Stimulated activated CD4-positive, alpha-beta T cell treated with anti-CD3 and anti-CD28 coated beads, Interleukin-12 subunit alpha, Interleukin-12 subunit beta, amount 100 ng/mL, for 4 hours (primary cell): ENCODE measurements at regions not wholly inside any gene's neighbourhood (a gene's known extent, or its start where the extent isn't known, plus 50 kb on each side); places are given as distances from the start of the nearest gene placed in this dataset.
"Not testable (repeated sequence)": the region's sequence is repeated elsewhere in the genome, so short reads cannot be mapped to it uniquely, and the experiment has no call there.

ENCODE experiments used
- DNase-seq: peaks from one replicate; pipeline ENCODE4 v3.0.0-alpha.2; 2020

DNA sequence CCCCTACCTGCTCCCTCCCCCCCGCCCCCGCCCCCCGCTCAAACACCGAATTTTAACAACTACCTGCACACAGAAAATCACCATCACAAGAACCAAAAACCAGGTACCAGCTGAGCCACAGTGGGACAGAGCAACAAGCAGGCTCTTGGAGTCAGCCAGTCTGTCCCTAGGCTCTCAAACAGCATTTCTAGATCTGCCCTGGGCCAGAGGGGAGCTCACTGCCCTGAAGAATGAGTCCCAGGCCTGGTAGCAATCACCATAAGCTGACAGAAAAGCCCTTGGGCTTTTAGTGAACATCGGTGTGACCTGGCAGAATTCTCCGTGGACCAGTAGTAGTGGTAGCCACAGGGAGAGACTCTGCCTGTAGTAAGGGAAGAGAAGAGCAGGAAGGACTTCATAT, 58.3 kb downstream of the C11orf87 start:
- DNase-seq: no peak

- no peak for DNase-seq
Measured at GRCh38 chr11:109486129-109486528, 64.1 kb downstream of the C11orf87 start.

DNA sequence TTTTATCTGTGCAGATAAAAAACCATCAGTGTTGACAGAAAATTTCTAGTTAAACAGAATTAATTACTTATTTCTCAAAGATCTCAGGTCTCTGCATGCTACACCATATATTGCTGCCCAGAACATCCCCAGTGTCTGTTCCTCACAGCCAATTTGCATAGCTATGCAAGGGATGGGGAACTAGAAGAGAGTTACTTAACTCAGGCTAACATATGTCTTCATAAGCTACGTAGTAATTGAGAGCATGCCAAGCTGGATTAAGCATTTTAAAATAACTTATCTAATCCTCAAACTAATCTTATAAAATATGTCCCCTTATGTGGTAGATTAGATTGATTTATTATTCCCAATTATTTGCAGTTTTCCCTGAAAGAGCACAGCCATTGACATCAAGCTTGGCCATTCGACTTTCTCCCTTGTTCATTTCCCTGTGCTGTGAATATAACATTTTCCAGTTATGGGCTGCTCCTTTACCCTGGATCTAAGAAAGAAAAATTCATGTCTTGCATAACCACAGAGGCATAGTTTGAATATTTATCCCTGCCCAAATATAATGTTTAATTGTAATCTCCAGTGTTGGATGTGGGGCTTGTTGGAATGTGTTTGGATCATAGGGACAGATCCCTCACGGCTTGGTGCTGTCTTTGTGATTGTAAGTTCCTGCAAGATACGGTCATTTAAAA, 69.1 kb downstream of the C11orf87 start:
- DNase-seq: no peak

DNA sequence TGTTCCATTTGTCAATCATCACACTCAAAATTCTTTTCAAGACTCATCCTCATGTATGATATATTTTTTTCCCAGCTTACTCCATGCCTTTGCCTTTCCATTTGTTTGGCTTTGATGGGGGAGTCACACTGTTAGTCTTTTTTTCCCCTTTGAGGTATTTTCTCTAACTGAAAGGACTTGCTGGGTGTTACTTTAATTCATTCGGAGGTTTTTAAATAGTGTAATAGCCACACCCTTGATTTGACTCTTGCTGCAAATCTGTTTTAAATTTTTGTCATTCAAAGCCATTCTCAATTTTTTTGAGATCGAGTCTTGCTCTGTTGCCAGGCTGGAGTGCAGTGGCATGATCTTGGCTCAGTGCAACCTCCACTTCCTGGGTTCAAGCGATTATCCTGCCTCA, 84.1 kb downstream of the C11orf87 start:
- no peak for DNase-seq

- DNase-seq: no peak
Measured at GRCh38 chr11:109507331-109507730, 85.3 kb downstream of the C11orf87 start.

DNA sequence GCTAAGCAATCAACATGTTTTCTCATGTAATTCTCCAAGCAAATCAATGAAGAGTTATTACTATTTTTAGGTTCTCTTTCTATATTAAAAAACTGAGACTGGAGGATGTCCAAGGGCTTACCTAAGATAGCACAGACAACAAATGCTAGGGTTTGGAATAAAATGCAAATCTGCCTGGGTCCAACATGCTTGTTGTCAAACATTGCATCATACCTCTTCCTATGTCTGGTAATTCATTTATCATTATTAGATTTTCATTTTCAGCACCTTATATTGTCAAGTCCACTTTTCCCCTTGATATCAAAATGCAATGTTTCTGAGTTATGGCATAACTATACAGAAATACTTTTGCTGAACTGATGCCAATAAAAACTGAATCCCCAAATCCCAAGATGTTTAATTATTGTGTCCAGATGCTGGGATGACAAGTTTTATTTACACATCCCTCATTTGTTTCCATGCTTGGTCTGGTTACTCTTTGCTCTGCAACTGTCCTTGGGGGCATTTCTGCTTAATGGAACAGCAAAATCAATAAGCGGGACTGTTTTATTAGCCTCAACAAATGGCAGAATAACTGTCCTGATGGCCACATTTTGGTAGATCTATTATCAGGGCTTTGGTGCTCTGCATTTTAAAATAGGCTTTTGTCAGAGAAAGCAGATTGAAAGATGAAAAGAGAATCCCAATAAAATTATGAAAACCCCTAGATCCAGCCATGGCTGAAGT, 86.0 kb downstream of the C11orf87 start:
- no peak for DNase-seq

GRCh38 chr11:109508943-109509342, 87.0 kb downstream of the C11orf87 start:
- DNase-seq: no peak

- no peak for DNase-seq
Measured at GRCh38 chr11:109510316-109510715, 88.3 kb downstream of the C11orf87 start.

DNA sequence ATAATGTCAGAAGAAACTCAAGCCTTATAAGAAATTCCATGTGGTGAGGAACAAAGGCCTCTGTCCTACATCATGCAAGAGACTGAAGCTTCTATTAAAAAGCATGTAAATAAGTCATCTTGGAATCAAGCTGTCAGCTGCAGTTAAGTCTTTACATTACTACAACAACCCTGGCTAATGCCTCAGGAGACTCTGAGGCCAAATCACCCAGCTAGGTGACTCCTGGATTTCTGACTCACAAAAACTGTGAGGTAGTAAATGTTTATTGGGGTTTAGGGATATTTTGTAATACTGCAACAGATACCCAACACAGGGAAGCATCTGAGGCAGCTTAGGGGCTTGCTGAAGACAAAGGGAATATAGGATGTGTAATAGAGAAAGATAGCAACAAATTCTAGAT, 89.6 kb downstream of the C11orf87 start:
- no peak for DNase-seq

DNA sequence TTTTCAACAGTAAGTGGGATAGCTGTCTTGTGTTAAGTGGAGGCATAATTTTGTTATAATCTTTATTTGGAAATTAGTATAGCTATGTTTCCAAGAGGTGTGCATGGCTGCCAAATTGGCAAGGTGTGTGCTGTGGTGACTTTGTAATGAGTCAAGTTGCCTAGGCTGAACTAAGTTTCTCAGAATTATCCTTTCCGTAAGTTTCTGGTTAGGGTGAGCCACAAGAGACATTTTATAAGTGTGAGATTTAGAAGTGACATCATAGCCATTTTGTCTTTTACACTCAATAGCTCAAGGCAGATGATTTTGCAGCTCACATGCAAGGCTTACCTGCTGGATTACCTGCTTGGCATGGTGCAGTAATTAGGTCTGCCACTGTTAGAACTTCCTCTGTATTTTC, 90.3 kb downstream of the C11orf87 start:
- no peak for DNase-seq

DNA sequence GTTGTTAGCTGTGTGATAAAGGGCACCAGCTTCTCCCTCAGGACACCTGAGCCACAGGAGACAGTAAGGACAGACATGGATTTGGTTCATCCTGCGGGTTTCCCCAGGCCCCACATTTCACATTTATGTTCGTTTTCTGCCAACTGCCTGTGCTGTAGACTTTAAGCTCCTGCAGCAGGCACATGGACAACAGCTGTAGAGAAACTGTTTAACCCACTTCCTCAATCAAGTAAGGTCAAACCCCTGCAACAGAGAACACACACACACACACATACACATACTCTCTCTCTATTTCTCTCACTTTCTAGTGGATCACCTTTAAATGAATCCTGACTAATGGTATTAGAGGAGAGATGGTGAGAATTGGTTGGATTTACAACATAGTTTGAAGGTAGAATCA, 90.7 kb downstream of the C11orf87 start:
- no peak for DNase-seq

GRCh38 chr11:109514313-109515018, 92.5 kb downstream of the C11orf87 start:
- no peak for DNase-seq

DNA sequence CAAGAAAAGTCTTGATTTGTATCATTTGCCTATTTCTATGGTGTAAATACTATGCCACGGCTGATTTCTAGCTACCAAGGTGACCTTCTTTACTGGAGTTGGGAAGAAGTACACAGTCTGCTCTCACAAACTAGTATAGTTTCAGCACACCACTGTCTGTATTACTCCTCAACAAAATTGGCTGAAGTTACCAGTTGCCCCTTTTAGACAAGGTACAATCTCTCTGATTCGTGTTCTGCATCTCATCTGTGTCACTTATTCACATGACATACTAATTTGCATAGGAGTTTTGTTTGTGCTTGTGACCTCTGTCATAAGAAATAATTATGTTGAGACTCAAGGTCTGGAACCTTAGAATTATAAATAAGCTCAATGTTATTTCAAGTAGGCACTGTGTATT, 97.3 kb downstream of the C11orf87 start:
- DNase-seq: no peak

DNA sequence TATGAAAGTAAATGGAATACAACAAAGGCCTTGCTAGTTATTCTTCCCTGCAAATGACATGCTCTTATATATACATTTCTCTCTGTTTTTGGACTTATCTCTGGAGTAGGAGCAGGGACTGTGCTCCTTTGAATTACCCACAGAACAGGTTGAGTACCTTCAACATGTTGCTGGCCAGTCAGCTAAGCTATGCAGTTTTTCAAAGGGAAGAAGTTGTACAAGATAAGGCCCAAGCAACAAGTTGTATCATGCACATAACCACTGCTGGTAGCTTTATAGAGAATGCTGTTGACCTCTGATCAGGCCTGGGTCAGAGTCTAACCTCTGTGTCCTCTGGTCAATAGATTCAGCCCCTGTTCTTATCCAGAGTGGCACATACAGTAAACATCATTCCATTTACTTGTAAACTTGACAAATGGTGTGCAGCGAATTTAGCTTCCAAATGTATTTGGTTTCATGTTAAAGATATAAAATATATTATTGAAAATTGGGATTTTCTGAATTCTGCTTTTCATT, 99.6 kb downstream of the C11orf87 start:
- DNase-seq: no peak

- no peak for DNase-seq
Measured at GRCh38 chr11:109522116-109522755, 100.2 kb downstream of the C11orf87 start.

DNA sequence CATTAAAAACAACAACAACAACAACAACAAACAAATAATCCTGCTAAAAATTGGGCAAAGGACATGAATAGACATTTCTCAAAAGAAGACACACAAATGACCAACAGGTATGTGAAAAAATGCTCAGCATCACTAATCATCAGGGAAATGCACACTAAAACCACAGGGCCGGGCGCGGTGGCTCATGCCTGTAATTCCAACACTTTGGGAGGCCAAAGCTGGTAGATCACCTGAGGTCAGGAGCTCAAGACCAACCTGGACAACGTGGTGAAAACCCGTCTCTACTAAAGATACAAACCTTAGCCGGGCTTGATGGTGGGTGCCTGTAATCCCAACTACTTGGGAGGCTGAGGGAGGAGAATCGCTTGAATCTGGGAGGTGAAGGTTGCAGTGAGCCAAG, 103.6 kb downstream of the C11orf87 start:
- DNase-seq: not testable (repeated sequence)

GRCh38 chr11:109526061-109526460, 104.1 kb downstream of the C11orf87 start:
- no peak for DNase-seq

DNA sequence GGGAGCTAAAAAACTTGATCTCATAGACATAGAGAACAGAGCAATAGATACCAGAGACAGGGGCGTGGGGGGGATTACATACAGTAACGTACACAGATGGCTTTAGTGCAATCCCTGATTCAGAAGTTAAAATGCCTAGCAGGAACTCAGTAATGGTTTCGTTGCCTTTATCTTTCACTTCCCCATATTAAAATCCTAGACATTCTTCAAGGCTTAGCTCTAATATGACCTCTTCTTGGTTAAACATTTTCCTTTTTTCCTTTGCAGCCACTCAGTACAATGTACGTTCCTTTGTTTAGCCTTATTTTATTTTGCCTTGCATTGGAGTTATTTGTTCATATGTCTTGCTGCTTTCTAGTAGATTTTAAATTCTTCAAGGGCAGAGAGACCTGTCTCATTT, 104.9 kb downstream of the C11orf87 start:
- no peak for DNase-seq

GRCh38 chr11:109527496-109527895, 105.5 kb downstream of the C11orf87 start:
- no peak for DNase-seq

DNA sequence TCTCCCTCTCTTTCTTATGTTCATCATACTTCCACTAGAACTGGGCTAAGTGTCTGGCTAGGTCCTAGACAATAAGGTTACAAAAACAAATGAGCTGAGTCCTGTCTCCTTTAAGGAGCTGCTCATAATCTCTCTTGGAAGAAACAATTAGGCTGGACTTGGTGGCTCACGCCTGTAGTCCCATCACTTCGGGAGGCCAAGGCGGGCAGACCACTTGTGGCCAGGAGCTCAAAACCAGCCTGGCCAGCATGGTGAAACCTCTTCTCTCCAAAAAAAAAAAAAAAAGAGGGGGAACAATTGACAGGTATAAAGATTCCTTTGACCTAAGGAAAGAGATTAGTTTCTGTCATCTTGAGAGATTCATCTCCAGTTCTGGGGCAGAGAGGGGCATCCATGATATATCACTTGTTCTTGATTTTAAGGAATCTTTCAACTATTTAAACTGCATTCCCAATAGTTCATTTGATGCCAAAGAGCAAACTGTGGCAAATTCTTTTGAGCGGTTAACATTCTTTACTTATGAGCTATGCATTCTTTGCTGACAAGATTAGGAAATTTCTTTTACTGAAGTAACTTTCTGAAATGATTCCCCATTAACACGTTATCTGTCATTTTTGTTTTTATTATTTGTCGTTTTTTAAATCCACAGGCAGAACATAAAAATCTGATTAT, 125.5 kb downstream of the C11orf87 start:
- DNase-seq: no peak

DNA sequence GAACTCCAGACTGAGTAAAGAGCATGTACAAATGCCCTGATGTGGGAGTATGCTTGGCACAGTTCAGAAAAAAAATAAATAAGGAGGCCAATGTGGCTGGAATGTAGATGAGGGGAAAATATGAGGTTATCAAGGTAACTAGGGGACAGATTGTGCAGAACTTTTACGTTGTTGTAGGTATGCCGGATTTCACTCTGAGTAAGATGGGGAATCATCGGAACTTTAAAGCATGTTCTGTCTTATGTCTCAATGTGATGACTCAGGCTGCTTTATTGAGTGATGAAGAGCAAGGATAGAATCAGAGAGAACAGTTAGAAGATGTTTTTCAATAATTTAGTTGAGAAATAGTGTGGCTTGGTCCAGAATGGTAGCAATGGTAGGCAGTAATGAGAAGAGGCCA, 130.4 kb downstream of the C11orf87 start:
- no peak for DNase-seq

- no peak for DNase-seq
Measured at GRCh38 chr11:109553284-109553683, 131.3 kb downstream of the C11orf87 start.

GRCh38 chr11:109554951-109555350, 133.0 kb downstream of the C11orf87 start:
- no peak for DNase-seq
